Tibial artery (tissue), 4 donors: ENCODE measurements at regions not wholly inside any gene's neighbourhood (a gene's known extent, or its start where the extent isn't known, plus 50 kb on each side); places are given as distances from the start of the nearest gene placed in this dataset.

Experiments
- DNase-seq, 2 donors: peaks; one replicate each; pipeline ENCODE4 v3.0.0-alpha.2; 2019
- H3K27ac ChIP-seq, 2 donors: fragments of 200-600 bp; sonication (generic) in 1 of 2; 1 replicate in 1 of 2; 2 replicates in 1 of 2; pipeline ENCODE4 v1.5.1; 2018 to 2019; ENCODE audit warnings: mild to moderate bottlenecking in 1 of 2
- H3K27me3 ChIP-seq, 2 donors: fragments of 200-600 bp; sonication (generic) in 1 of 2; one replicate each; pipeline versions ENCODE4 v1.5.1 to v1.6.0; 2016 to 2019
- H3K36me3 ChIP-seq, 3 donors: fragments of 200-600 bp; sonication (generic) in 2 of 3; one replicate each; pipeline ENCODE4 v1.5.1; 2016 to 2019; ENCODE audit warnings: mild to moderate bottlenecking in 2 of 3
- H3K4me1 ChIP-seq, 4 donors: fragments of 200-600 bp; sonication (generic) in 2 of 4; 1 replicate in 3 of 4; 2 replicates in 1 of 4; pipeline ENCODE4 v1.5.1; 2016 to 2019
- H3K4me3 ChIP-seq, 2 donors: fragments of 200-600 bp; sonication (generic) in 1 of 2; 1 replicate in 1 of 2; 2 replicates in 1 of 2; pipeline ENCODE4 v1.5.1; 2018 to 2019; ENCODE audit warnings: mild to moderate bottlenecking in 2 of 2
- H3K9me3 ChIP-seq, 3 donors: fragments of 200-600 bp; sonication (generic) in 1 of 3; one replicate each; pipeline ENCODE4 v1.5.1; 2016 to 2019
- CTCF ChIP-seq, 2 experiments: fragments of 200-600 bp in 1 of 2; fragments of 450-650 bp in 1 of 2; IDR thresholded peaks; one replicate each; pipeline ENCODE4 v1.5.1; 2017 to 2019; ENCODE audit warnings: antibody characterized with exemption in 2 of 2, mild to moderate bottlenecking in 1 of 2, moderate library complexity in 1 of 2
- intact Hi-C: fragments of 100-400 bp; cut with DNase I; formaldehyde crosslinking; loops from one replicate; pipeline ENCODE4 v1.15.0; 2023; ENCODE audit warnings: low total_unique reads

GRCh38 chr6:146885708-146886457, 287.1 kb downstream of the ADGB start:
- DNase-seq: no peak
- H3K27ac ChIP-seq: no peak overlapping the region
- intact Hi-C loops: no loop called here

GRCh38 chr6:146886587-146887446, 288.0 kb downstream of the ADGB start:
- intact Hi-C loops: no loop called here
- Histone ChIP-seq H3K27me3 (no peaks in the 10 kb centered on the region), H3K36me3 (no peaks in the 10 kb centered on the region), H3K4me3 (no peak overlapping the region), H3K9me3 (no peaks in the 10 kb centered on the region), H3K27ac (no peak overlapping the region), H3K4me1 (peaks cover 0 to 5% (median 0%) of the 10 kb centered on the region in 4 donors)
- TF ChIP-seq CTCF (IDR thresholded peaks at IDR 0.05): no peak
- no peak for DNase-seq

More at GRCh38 chr6:146885708-146886457, 287.1 kb downstream of the ADGB start:
- peaks cover 0 to 5% (median 0%) of the 10 kb centered on the region in 4 donors for H3K4me1 ChIP-seq
- H3K9me3 ChIP-seq: no peaks in the 10 kb centered on the region
- no peaks in the 10 kb centered on the region for H3K36me3 ChIP-seq
- no peak for TF ChIP-seq CTCF (IDR thresholded peaks at IDR 0.05)
- no peak overlapping the region for H3K4me3 ChIP-seq
- no peaks in the 10 kb centered on the region for H3K27me3 ChIP-seq

- no peak overlapping the region for H3K27ac ChIP-seq
- no peaks in the 10 kb centered on the region for H3K9me3 ChIP-seq
- intact Hi-C loops: no loop called here
- TF ChIP-seq CTCF (IDR thresholded peaks at IDR 0.05): no peak
- no peaks in the 10 kb centered on the region for H3K27me3 ChIP-seq
- H3K36me3 ChIP-seq: no peaks in the 10 kb centered on the region
- H3K4me1 ChIP-seq: peaks cover 0 to 5% (median 0%) of the 10 kb centered on the region in 4 donors
- H3K4me3 ChIP-seq: no peak overlapping the region
- no peak for DNase-seq
Measured at GRCh38 chr6:146887447-146888077, 288.8 kb downstream of the ADGB start.

- TF ChIP-seq CTCF (IDR thresholded peaks at IDR 0.05): no peak
- H3K27me3 ChIP-seq: no peaks in the 10 kb centered on the region
Measured at GRCh38 chr6:146889303-146889702, 290.5 kb downstream of the ADGB start.

GRCh38 chr6:146890172-146890571, 291.4 kb downstream of the ADGB start:
- Histone ChIP-seq H3K27me3 (no peaks in the 10 kb centered on the region), H3K27ac (no peak overlapping the region)

More at GRCh38 chr6:146889303-146889702, 290.5 kb downstream of the ADGB start:
- H3K4me3 ChIP-seq: no peak overlapping the region
- H3K9me3 ChIP-seq: no peaks in the 10 kb centered on the region
- no peak overlapping the region for H3K27ac ChIP-seq
- H3K36me3 ChIP-seq: no peaks in the 10 kb centered on the region
- intact Hi-C loops: no loop called here
- peaks cover 0 to 5% (median 0%) of the 10 kb centered on the region in 4 donors for H3K4me1 ChIP-seq
- no peak for DNase-seq

More at GRCh38 chr6:146890172-146890571, 291.4 kb downstream of the ADGB start:
- no peaks in the 10 kb centered on the region for H3K36me3 ChIP-seq
- no peak overlapping the region for H3K4me3 ChIP-seq
- H3K4me1 ChIP-seq: peaks cover 0 to 5% (median 0%) of the 10 kb centered on the region in 4 donors
- H3K9me3 ChIP-seq: no peaks in the 10 kb centered on the region
- TF ChIP-seq CTCF (IDR thresholded peaks at IDR 0.05): no peak
- intact Hi-C loops: no loop called here
- DNase-seq: no peak
